ENCODE measurements at regions not wholly inside any gene's neighbourhood (a gene's known extent, or its start where the extent isn't known, plus 50 kb on each side); places are given as distances from the start of the nearest gene placed in this dataset.
A peak's percentile ranks its signal among the peaks of the same experiment; 100 is the strongest.

DNA sequence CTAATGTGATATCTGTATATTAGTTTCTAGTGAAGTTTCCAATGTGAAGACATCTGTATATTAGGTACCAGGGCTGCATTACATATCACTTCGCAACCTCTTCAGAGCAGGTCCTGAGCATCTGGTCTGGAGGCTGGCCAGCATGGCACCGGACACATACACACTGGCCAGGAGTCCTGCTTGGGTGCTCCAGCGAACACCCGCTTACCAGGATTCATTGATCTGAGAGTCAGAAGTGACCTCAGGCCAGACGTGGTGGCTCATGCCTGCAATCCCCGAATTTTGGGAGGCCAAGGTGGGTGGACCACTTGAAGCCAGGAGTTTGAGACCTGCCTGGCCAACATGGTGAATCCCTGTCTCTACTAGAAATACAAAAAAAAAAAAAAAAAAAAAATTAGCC is 93.0 kb upstream of the IRS2 start:
- no peak overlapping the region for H3K4me3 ChIP-seq (ENCODE audit: control insufficient read depth, low read depth, low read length)
- TF ChIP-seq CTCF (conservative IDR thresholded peaks at IDR 0.05; ENCODE audit: control insufficient read depth, insufficient read depth, low read depth, low read length) = no peak
- no peak for DNase-seq (ENCODE audit: low read depth)

GRCh38 chr13:109877809-109878208 is 91.4 kb upstream of the IRS2 start:
- DNase-seq (ENCODE audit: low read depth) = no peak
- no peak overlapping the region for H3K4me3 ChIP-seq (ENCODE audit: control insufficient read depth, low read depth, low read length)
- TF ChIP-seq CTCF (conservative IDR thresholded peaks at IDR 0.05; ENCODE audit: control insufficient read depth, insufficient read depth, low read depth, low read length) = no peak

GRCh38 chr13:109875746-109876145 is 89.4 kb upstream of the IRS2 start:
- no peak overlapping the region for H3K4me3 ChIP-seq (ENCODE audit: control insufficient read depth, low read depth, low read length)
- no peak for TF ChIP-seq CTCF (conservative IDR thresholded peaks at IDR 0.05; ENCODE audit: control insufficient read depth, insufficient read depth, low read depth, low read length)

GRCh38 chr13:109874484-109875454 is 88.4 kb upstream of the IRS2 start:
- DNase-seq (ENCODE audit: low read depth) = peak; percentile 68
- no peak overlapping the region for H3K4me3 ChIP-seq (ENCODE audit: control insufficient read depth, low read depth, low read length)
- no peak for TF ChIP-seq CTCF (conservative IDR thresholded peaks at IDR 0.05; ENCODE audit: control insufficient read depth, insufficient read depth, low read depth, low read length)

More at GRCh38 chr13:109875746-109876145, 89.4 kb upstream of the IRS2 start:
- no peak for DNase-seq (ENCODE audit: low read depth)

DNA sequence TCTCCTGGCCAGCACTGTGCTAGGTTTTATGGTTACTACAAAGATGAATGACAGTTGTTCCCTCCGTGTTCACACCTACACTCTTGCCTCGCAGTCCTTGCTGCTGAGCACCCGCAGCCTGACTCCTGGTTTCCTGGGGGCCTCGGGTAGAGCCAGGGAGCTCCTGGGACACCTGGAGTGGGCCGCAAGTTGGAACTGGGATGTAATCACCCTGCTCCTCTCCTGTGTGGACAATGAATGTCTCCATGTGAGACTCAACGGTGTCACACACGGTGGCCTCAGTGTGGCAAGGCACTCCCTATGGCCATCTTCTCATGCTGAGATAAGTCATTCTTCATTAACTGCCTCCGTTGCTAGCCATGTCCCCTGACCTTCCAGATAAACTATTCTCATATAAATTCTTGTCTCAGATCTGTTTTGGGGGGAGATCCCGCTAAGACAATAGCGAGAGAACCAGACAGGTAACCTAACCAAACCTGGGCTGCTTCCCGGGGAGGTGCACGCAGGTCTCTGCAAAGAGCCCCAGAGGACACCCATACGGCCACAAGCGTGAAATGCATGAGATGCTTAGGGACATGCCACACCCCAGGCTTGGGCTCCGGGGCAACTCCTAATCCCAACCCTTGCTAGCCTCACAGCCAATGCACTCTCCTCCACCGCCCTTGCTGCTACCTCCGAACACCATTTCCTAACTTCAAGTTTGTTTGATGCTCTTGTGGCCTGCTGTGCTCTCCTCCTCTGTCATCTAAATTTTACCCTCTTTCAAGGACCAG is 87.2 kb upstream of the IRS2 start:
- no peak for DNase-seq (ENCODE audit: low read depth)
- TF ChIP-seq CTCF (conservative IDR thresholded peaks at IDR 0.05; ENCODE audit: control insufficient read depth, insufficient read depth, low read depth, low read length) = no peak
- no peak overlapping the region for H3K4me3 ChIP-seq (ENCODE audit: control insufficient read depth, low read depth, low read length)

DNA sequence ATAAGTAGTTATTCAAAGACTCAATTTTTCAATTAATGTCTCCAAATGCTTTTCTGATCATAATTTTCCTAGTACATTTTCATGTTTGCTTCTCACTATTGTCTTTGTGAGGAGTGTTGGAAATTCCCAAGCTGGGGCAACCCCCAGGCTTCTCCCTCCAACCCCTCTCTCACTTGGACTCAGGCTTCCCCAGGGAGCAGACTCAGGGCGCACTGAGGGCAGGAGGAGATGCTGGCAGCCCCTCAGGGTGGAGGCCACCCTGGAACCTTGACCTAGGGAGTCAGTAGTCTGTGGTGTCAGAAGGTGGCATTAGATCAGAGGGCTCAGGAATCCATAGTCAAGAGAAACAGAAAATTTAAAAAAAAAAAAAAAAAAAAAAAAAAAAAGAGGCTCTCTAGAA is 86.5 kb upstream of the IRS2 start:
- DNase-seq (ENCODE audit: low read depth) = no peak
- no peak for TF ChIP-seq CTCF (conservative IDR thresholded peaks at IDR 0.05; ENCODE audit: control insufficient read depth, insufficient read depth, low read depth, low read length)
- no peak overlapping the region for H3K4me3 ChIP-seq (ENCODE audit: control insufficient read depth, low read depth, low read length)

All from fibroblast of mammary gland (primary cell).